ENCODE measurements at regions not wholly inside any gene's neighbourhood (a gene's known extent, or its start where the extent isn't known, plus 50 kb on each side); places are given as distances from the start of the nearest gene placed in this dataset.

DNA sequence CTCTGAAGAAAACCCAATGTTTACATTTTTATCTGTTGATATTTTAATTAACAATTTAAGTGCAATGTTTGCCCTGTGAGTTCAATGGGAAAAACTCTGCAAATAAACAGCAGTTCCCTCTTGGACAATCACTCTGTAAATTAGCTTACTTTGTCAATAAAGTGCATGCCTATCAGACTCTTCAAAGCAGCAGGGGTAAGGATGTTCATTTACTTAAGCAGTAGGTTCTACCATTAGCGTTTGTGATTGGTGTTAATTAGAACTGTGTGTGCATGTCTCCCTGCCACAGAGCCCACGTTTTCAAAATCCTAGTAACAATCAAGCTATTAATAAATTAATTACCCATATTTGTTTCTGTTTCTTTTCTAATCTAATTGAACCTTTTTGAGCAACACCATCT lies 1921.6 kb upstream of the WWC1 start:
- H3K4me3 ChIP-seq (ENCODE audit: low read depth, low read length): no peak overlapping the region
- TF ChIP-seq, protein P1, sequence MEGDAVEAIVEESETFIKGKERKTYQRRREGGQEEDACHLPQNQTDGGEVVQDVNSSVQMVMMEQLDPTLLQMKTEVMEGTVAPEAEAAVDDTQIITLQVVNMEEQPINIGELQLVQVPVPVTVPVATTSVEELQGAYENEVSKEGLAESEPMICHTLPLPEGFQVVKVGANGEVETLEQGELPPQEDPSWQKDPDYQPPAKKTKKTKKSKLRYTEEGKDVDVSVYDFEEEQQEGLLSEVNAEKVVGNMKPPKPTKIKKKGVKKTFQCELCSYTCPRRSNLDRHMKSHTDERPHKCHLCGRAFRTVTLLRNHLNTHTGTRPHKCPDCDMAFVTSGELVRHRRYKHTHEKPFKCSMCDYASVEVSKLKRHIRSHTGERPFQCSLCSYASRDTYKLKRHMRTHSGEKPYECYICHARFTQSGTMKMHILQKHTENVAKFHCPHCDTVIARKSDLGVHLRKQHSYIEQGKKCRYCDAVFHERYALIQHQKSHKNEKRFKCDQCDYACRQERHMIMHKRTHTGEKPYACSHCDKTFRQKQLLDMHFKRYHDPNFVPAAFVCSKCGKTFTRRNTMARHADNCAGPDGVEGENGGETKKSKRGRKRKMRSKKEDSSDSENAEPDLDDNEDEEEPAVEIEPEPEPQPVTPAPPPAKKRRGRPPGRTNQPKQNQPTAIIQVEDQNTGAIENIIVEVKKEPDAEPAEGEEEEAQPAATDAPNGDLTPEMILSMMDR (IDR thresholded peaks at IDR 0.05; ENCODE audit: borderline replicate concordance, insufficient read depth, low read depth, low read length): no peak

DNA sequence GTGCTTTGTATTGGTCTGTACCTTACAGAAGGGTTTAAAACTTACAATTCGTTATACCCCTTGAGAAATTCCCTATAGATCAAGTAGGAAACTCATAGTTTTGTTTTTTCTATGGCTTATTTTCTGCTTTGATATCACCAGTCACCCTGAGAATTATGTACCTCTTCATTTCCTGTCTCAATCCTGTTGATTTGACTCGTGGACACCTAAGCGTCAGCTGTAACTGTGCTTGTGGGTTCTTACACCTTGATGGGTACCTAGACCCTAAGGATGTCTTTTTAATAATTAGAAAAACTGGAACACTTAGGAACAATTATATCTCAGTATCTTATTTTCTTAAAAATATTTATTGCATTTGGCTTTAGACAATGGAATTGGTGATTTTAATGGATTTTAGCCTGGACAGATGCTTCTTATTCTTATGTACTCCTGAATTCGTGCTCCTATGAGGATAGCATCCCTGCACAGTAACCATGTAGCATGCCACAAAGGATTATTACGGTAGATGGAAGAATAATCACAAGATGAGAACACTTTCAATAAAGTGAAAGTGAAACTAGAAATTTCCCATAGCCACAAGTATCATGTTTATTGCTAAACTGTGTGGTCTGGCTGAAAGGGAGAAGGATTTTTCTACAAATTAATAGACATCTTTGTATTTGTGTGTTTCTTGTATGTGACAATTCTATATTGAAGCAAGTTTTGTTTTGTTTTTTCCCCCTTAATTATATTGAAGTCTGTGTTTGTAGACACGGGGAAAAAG lies 1920.3 kb upstream of the WWC1 start:
- no peak overlapping the region for H3K4me3 ChIP-seq (ENCODE audit: low read depth, low read length)
- TF ChIP-seq, protein P1 (IDR thresholded peaks at IDR 0.05; ENCODE audit: borderline replicate concordance, insufficient read depth, low read depth, low read length): no peak

DNA sequence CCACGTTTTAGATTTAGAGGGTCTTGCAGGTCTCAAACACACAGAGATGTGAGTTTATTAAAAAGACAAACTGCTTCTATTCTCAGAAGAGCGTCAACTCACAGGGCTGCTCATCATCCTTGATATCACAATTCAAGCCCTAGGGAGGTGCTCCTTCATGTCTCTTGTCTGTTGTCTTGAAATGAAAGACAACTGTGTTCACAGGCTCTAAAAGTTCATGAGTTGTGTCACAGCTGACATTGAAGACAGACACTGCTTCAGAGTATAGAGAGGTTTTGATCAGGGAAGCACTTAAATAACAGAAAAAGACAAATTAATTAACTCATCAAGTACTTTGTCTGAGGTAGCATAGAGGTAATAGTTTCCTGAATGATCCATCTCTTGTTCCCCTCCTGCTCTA lies 1917.6 kb upstream of the WWC1 start:
- TF ChIP-seq, protein P1 (IDR thresholded peaks at IDR 0.05; ENCODE audit: borderline replicate concordance, insufficient read depth, low read depth, low read length): no peak
- no peak overlapping the region for H3K4me3 ChIP-seq (ENCODE audit: low read depth, low read length)

DNA sequence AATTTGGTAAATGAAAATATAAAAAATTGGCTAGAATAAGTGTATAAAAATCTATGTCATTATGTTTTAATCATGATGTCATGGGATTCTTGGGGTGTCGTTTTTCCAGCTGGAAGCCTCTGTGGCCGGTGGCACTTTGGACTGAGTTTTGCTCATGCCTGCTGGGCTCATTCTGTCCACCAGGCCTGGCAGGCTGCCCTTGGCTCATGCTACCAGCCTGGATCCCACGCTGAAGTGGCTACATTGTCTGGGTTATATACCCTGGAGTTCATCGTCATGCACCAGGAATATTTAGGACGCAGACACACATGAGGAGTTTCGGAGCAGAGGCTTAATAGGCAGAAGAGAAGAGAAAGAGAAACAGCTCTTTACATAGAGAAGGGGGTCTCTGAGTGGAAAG lies 1913.7 kb upstream of the WWC1 start:
- TF ChIP-seq, protein P1 (IDR thresholded peaks at IDR 0.05; ENCODE audit: borderline replicate concordance, insufficient read depth, low read depth, low read length): no peak
- no peak overlapping the region for H3K4me3 ChIP-seq (ENCODE audit: low read depth, low read length)

DNA sequence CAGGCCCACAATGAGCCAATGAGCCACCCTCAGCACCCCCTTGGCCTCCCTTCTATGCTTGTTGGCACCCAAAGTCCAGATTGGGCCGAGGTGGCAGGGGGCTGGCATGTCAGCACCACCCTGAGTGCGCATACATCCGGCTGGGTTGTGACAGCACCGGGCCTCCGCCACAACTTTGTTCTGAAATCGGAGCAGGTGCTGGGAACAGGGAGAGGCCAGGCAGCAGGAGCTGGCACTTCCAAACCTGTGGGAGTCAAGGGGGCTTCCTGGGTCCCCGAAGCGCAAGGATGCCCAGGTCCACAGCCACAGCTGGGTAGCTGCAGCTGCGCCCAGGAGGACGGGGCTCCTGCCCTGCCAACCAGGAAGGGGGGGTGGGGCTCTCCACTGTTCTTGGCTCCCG lies 1911.9 kb upstream of the WWC1 start:
- TF ChIP-seq, protein P1 (IDR thresholded peaks at IDR 0.05; ENCODE audit: borderline replicate concordance, insufficient read depth, low read depth, low read length): no peak

DNA sequence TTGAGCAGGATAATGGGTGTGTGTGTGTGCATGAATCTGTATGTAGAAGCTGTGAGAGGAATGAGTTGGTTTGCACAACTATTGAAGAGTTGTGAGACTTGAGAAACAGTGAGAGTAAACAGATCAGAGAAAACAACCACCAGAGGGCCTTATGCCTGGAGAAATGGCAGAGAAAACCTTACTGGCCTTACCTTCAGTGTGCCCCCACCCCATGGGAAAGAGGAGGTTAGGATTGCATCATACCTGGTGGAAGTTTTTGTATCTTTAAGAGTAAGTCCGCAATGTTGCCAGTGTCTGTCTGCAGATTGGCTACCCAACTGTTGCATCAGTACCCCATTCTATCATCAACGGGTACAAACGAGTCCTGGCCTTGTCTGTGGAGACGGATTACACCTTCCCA lies 1909.4 kb upstream of the WWC1 start:
- H3K4me3 ChIP-seq (ENCODE audit: low read depth, low read length): no peak overlapping the region
- TF ChIP-seq, protein P1 (IDR thresholded peaks at IDR 0.05; ENCODE audit: borderline replicate concordance, insufficient read depth, low read depth, low read length): no peak

More for the DNA sequence above, 1911.9 kb upstream of the WWC1 start:
- no peak overlapping the region for H3K4me3 ChIP-seq (ENCODE audit: low read depth, low read length)

DNA sequence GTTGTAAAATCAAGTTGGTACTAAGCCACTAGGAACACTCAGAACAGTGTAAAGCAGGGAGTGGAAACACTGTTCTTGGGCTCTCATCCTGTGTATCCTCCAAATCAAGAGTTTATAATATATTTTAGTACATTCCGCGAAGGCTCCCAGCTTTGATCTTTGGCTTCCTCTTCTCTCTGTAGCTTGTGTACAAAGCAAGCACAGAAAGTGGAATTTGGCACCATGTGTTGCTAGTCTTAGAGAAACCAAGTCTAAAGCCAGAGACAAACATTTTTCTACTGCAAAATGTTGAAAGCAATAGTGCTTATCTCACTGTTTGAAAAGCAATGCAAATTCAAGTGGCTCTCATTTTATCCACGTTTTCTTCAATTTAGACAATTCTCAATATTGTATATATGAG lies 1893.3 kb upstream of the WWC1 start:
- TF ChIP-seq, protein P1 (IDR thresholded peaks at IDR 0.05; ENCODE audit: borderline replicate concordance, insufficient read depth, low read depth, low read length): no peak
- no peak overlapping the region for H3K4me3 ChIP-seq (ENCODE audit: low read depth, low read length)

Measured in GM12875 (cell line).